Suppressor macrophage (primary cell): ENCODE measurements at regions not wholly inside any gene's neighbourhood (a gene's known extent, or its start where the extent isn't known, plus 50 kb on each side); places are given as distances from the start of the nearest gene placed in this dataset.
"Not testable (repeated sequence)": the region's sequence is repeated elsewhere in the genome, so short reads cannot be mapped to it uniquely, and the experiment has no call there.

Source experiments
- DNase-seq, 4 experiments: peaks; one replicate each; pipeline ENCODE4 v3.0.0-alpha.2; 2020 to 2022

GRCh38 chr7:81478664-81479063 is 291.2 kb downstream of the HGF start:
- no peak for DNase-seq

GRCh38 chr7:81478201-81478600 is 291.6 kb downstream of the HGF start:
- DNase-seq = not testable (repeated sequence)

GRCh38 chr7:81473236-81473635 is 296.6 kb downstream of the HGF start:
- no peak for DNase-seq

- DNase-seq = no peak
These were observed 299.0 kb downstream of the HGF start for GRCh38 chr7:81470724-81471379.

GRCh38 chr7:81469869-81470723 is 299.8 kb downstream of the HGF start:
- peak; percentile 50 to 83 (median 75) for DNase-seq

- DNase-seq = no peak
These were observed 300.5 kb downstream of the HGF start for GRCh38 chr7:81469153-81469868.

GRCh38 chr7:81468526-81468925 is 301.3 kb downstream of the HGF start:
- DNase-seq = no peak

GRCh38 chr7:81467964-81468363 is 301.9 kb downstream of the HGF start:
- no peak for DNase-seq

- DNase-seq = no peak
These were observed 307.2 kb downstream of the HGF start for GRCh38 chr7:81462672-81463071.

- DNase-seq = peak in 3 of 4 experiments; percentile 10 to 40 (median 25)
These were observed 309.4 kb downstream of the HGF start for GRCh38 chr7:81460250-81461045.

- no peak for DNase-seq
These were observed 310.4 kb downstream of the HGF start for GRCh38 chr7:81459485-81459884.

GRCh38 chr7:81457852-81458522 is 311.9 kb downstream of the HGF start:
- peak in 2 of 4 experiments; percentile 44 to 55 for DNase-seq

- not testable (repeated sequence) for DNase-seq
These were observed 316.1 kb downstream of the HGF start for GRCh38 chr7:81453770-81454169.

GRCh38 chr7:81449105-81449504 is 320.7 kb downstream of the HGF start:
- no peak for DNase-seq

GRCh38 chr7:81447351-81447952 is 322.4 kb downstream of the HGF start:
- peak in 3 of 4 experiments; percentile 36 to 47 (median 36) for DNase-seq

- no peak for DNase-seq
These were observed 323.6 kb downstream of the HGF start for GRCh38 chr7:81446212-81446611.

- no peak for DNase-seq
These were observed 324.4 kb downstream of the HGF start for GRCh38 chr7:81445462-81445861.

- DNase-seq = no peak
These were observed 328.1 kb downstream of the HGF start for GRCh38 chr7:81441750-81442149.

- DNase-seq = no peak
These were observed 330.3 kb downstream of the HGF start for GRCh38 chr7:81439591-81439990.

GRCh38 chr7:81437160-81437559 is 332.7 kb downstream of the HGF start:
- not testable (repeated sequence) for DNase-seq

GRCh38 chr7:81433692-81434331 is 336.0 kb downstream of the HGF start:
- DNase-seq = no peak
